ENCODE measurements at regions not wholly inside any gene's neighbourhood (a gene's known extent, or its start where the extent isn't known, plus 50 kb on each side); places are given as distances from the start of the nearest gene placed in this dataset.

- Histone ChIP-seq H3K27me3 (ENCODE audit: insufficient read depth, low read depth, severe bottlenecking) (no peaks in the 10 kb centered on the region), H3K9me3 (ENCODE audit: severe bottlenecking) (no peaks in the 10 kb centered on the region), H3K4me3 (ENCODE audit: low read depth, low read length) (no peak overlapping the region), H3K27ac (no peak overlapping the region), H3K36me3 (no peaks in the 10 kb centered on the region)
- DNase-seq, result no peak
- TF ChIP-seq CTCF (IDR thresholded peaks at IDR 0.05; ENCODE audit: low read depth, low read length), result no peak
Observed at GRCh38 chr20:63129991-63130657, 85.8 kb downstream of the YTHDF1 start.

DNA sequence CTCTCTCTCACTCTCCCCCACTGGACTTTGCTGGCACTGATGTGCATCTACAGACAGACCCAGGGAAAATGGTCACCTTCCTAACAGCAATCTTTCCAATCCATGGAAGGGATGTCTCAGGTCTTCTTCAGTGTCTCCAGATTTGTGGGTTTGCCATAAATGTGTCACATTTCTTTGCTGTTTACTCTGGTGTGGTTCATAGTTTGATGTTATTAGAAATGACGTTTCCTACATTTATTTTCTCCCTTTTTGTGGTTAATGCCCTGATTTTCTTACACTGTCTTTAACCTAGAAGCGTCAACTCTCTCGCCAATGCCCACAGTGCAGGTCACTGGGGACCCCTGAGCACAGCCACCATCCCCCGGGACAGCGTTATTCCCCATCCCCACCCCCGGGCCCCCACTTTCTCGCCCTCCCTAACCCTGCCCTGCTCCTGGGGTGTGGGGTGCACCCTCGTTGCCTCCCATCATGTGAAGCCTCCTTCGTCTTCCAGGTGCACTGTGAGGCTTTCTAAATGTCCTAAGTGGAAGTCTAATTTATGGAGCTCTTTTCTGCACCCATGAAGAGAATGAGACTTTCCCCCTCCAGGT, 86.5 kb downstream of the YTHDF1 start:
- no peak overlapping the region for H3K4me3 ChIP-seq (ENCODE audit: low read depth, low read length)
- no peak for DNase-seq
- no peaks in the 10 kb centered on the region for H3K9me3 ChIP-seq (ENCODE audit: severe bottlenecking)
- no peaks in the 10 kb centered on the region for H3K36me3 ChIP-seq
- TF ChIP-seq CTCF (IDR thresholded peaks at IDR 0.05; ENCODE audit: low read depth, low read length), result no peak
- no peak overlapping the region for H3K27ac ChIP-seq
- no peaks in the 10 kb centered on the region for H3K27me3 ChIP-seq (ENCODE audit: insufficient read depth, low read depth, severe bottlenecking)

GRCh38 chr20:63128956-63129355, 87.0 kb downstream of the YTHDF1 start:
- no peaks in the 10 kb centered on the region for H3K36me3 ChIP-seq
- no peaks in the 10 kb centered on the region for H3K9me3 ChIP-seq (ENCODE audit: severe bottlenecking)
- DNase-seq, result no peak
- TF ChIP-seq CTCF (IDR thresholded peaks at IDR 0.05; ENCODE audit: low read depth, low read length), result no peak
- H3K27ac ChIP-seq, result no peak overlapping the region
- H3K27me3 ChIP-seq (ENCODE audit: insufficient read depth, low read depth, severe bottlenecking), result no peaks in the 10 kb centered on the region
- no peak overlapping the region for H3K4me3 ChIP-seq (ENCODE audit: low read depth, low read length)

DNA sequence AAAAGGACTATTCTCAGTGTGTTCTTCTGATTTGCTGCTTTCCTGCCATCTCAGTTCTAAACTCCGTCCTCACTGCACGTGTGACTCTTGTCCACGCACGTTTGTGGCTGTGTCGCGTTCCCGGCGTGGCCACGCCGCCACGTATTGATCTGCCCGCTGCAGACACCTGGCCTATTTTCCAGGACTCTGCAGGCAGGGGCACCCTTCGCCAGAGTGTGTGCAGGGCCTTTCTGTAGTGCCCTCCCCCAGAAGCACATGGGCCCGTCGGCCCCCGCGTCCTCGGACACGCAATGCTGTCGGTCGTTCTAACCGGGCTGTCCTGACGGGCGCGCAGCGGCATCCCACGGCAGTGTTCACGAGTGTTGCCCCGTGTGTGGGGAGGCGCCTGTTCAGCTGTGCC, 87.6 kb downstream of the YTHDF1 start:
- Histone ChIP-seq H3K27me3 (ENCODE audit: insufficient read depth, low read depth, severe bottlenecking) (no peaks in the 10 kb centered on the region), H3K27ac (no peak overlapping the region), H3K36me3 (no peaks in the 10 kb centered on the region), H3K4me3 (ENCODE audit: low read depth, low read length) (no peak overlapping the region), H3K9me3 (ENCODE audit: severe bottlenecking) (no peaks in the 10 kb centered on the region)
- DNase-seq, result no peak
- TF ChIP-seq CTCF (IDR thresholded peaks at IDR 0.05; ENCODE audit: low read depth, low read length), result no peak

DNA sequence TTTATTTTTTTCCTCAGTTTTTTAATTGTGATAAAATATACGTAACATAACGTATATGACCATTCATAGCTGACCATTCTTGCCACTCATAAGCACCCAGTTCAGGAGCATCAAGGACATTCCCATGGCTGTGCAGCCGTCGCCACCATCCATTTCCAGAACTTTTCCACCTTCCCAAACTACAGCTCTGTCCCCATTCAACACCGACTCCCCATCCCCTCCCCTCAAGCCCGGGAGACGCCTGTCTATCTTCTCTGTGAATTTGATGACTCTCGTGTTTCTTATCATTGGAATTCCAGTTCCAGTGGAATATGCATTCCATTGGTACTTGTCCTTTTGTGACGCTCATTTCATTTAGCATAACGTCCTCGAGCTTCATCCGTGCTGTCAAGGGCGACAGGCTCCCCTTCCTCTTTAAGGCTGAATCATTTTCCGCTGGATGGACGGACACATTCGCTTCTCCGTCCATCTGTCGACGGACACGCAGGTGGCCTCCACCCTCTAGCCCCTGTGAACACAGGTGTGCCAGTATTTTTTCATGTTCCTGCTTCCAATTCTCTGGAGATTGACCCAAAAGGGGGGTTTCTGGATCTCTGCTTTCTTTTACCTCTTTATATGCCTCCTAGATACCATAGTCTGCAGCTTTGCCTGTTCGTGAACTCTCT, 88.1 kb downstream of the YTHDF1 start:
- H3K4me3 ChIP-seq (ENCODE audit: low read depth, low read length), result no peak overlapping the region
- no peak for DNase-seq
- TF ChIP-seq CTCF (IDR thresholded peaks at IDR 0.05; ENCODE audit: low read depth, low read length), result no peak
- H3K9me3 ChIP-seq (ENCODE audit: severe bottlenecking), result no peaks in the 10 kb centered on the region
- H3K36me3 ChIP-seq, result no peaks in the 10 kb centered on the region
- no peak overlapping the region for H3K27ac ChIP-seq
- no peaks in the 10 kb centered on the region for H3K27me3 ChIP-seq (ENCODE audit: insufficient read depth, low read depth, severe bottlenecking)
